ENCODE measurements at regions not wholly inside any gene's neighbourhood (a gene's known extent, or its start where the extent isn't known, plus 50 kb on each side); places are given as distances from the start of the nearest gene placed in this dataset.
A peak's percentile ranks its signal among the peaks of the same experiment; 100 is the strongest.

DNA sequence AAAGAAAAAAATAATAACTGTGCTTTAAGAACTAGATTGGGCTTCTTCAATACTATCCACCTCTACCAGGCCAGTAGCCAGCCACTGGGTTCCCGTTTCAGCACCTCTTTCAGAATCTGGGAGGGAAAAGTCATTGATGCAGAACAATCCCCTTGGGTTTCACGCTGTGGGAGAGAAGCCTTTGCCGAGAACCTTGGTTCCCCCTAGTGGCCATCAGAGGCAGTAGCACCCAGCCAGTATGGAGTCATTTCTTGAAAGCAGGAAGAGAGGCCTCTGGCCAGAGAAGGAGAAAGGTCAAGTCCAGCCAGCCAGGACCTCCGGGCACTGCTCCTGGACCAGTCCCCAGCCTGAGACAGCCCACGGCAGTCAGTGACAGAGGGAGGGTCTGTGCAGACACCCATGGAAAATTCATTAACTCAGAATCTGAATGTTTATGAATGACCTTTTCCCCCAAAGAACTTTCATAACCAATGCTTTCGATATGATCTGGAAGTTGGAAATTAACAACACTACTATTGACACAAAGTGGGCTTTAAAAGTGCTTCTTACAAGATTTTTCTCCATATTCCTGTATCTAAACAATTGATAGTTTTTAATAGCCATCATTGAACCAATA lies 51.2 kb upstream of the CDH5 start:
- H3K4me3 ChIP-seq (ENCODE audit: low read depth, low read length) = no peak overlapping the region
- TF ChIP-seq, protein P1, sequence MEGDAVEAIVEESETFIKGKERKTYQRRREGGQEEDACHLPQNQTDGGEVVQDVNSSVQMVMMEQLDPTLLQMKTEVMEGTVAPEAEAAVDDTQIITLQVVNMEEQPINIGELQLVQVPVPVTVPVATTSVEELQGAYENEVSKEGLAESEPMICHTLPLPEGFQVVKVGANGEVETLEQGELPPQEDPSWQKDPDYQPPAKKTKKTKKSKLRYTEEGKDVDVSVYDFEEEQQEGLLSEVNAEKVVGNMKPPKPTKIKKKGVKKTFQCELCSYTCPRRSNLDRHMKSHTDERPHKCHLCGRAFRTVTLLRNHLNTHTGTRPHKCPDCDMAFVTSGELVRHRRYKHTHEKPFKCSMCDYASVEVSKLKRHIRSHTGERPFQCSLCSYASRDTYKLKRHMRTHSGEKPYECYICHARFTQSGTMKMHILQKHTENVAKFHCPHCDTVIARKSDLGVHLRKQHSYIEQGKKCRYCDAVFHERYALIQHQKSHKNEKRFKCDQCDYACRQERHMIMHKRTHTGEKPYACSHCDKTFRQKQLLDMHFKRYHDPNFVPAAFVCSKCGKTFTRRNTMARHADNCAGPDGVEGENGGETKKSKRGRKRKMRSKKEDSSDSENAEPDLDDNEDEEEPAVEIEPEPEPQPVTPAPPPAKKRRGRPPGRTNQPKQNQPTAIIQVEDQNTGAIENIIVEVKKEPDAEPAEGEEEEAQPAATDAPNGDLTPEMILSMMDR (IDR thresholded peaks at IDR 0.05; ENCODE audit: low read depth, low read length, missing control alignments) = peak; percentile 99
- peak; percentile 59 for DNase-seq (ENCODE audit: low read depth)
- in situ Hi-C loops (cut with HindIII; ENCODE audit: low sequenced_read_pairs) = no loop called here

DNA sequence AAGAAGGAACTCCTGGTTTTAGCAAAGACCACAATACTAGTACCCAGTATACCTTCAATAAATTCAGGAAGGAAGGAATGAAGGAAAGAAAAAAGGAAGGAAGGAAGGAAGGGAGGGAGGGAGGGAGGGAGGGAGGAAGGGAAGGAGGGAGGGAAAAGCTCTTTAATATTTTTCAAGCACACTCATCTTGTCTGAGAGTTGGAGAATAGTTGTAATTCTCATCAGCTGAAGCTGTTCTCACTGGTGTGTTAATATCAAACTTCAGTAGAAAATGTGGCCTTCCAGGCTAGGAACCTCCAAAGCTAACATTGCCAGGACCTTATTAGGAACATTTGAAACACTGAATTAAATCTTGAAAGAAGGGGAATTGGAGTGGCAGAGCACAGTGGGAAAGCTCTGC lies 55.2 kb upstream of the CDH5 start:
- no peak overlapping the region for H3K4me3 ChIP-seq (ENCODE audit: low read depth, low read length)
- TF ChIP-seq, protein P1 (IDR thresholded peaks at IDR 0.05; ENCODE audit: low read depth, low read length, missing control alignments) = no peak
- in situ Hi-C loops (cut with HindIII; ENCODE audit: low sequenced_read_pairs) = no loop called here
- no peak for DNase-seq (ENCODE audit: low read depth)

DNA sequence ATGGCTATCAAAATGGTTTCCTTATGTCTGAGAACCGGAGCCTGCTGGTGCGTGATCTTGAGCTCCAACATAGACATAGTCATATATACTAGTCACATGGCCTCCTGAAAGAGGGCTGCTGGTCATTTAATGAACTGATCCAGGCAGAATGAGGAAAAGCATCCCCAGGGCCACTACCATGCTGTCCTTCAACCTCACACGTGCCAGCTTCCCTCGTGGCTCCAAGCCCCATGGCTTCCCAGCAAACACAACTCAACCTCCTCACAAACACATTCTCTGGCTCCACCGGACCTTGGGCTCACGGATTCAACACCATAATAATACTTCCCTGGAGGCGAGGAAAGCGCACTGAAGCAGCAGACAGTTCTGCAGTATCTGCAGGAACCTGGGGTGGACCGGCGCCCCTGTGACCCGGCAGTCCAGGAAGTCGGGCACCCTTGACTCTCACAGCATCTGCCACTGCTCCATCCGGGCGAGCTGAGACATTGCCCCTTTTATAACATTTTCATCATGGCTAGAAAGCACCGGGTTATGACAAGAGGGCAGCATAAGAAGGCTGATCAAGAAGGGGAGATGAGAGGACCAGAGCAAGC lies 57.2 kb upstream of the CDH5 start:
- DNase-seq (ENCODE audit: low read depth) = no peak
- no peak overlapping the region for H3K4me3 ChIP-seq (ENCODE audit: low read depth, low read length)
- in situ Hi-C loops (cut with HindIII; ENCODE audit: low sequenced_read_pairs) = no loop called here
- TF ChIP-seq, protein P1 (IDR thresholded peaks at IDR 0.05; ENCODE audit: low read depth, low read length, missing control alignments) = no peak

DNA sequence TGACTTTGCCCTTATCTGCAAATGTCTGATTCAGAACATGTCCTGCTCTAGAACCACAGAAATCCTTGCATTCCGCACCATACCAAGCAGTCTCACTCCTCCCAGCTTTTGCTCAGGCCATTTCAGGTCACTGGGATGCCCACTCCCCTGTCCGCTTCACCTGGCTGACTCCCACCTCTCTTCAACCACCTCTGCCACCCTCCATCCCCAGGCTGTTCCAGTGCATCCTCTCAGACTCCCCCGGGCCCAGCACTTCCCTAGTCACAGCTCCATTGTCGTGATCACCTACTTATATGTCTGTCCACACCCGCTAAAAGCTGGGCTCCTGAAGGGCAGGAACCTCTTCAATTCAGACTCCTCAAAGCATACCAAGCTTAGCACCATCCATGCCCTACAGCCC lies 58.4 kb upstream of the CDH5 start:
- TF ChIP-seq, protein P1 (IDR thresholded peaks at IDR 0.05; ENCODE audit: low read depth, low read length, missing control alignments) = no peak
- no peak overlapping the region for H3K4me3 ChIP-seq (ENCODE audit: low read depth, low read length)
- in situ Hi-C loops (cut with HindIII; ENCODE audit: low sequenced_read_pairs) = no loop called here
- DNase-seq (ENCODE audit: low read depth) = no peak

DNA sequence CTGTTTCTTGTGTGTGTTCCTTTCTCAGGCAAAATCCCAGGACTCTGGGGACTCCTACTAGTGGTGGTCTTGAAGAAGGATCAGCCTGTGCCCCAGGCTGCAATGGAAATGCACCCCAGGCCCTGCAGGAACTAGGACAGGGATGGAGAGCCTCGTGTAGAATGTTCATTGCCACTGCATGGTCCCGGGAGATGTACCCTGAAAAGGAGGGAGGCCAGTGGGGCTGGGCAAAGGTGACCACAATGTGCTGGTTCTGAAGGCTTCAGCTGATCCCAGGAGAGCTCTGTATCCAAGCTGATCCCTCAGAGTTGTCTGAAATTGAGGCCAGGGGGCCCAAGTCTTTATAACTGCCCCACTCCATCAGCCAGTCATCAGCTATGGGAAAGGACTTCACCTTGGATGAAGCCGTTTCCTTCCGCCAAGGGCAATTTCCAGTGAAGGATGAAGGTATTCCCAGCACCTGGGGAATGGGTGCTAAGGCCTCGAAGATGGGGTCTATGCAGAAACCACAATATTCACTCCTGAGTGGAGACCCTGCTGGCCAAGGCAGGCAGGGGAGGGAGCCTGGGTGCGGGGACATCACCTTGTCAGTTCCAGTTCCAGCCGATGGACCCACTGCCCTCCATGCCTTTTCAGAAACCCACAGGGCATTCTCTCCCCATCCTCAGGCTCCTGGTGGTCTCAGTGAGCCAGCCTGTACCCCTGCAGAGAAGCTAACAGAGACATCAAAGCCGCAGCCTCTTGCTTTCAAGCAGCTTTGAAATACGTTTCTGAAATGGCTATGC lies 59.9 kb upstream of the CDH5 start:
- TF ChIP-seq, protein P1 (IDR thresholded peaks at IDR 0.05; ENCODE audit: low read depth, low read length, missing control alignments) = no peak
- no peak overlapping the region for H3K4me3 ChIP-seq (ENCODE audit: low read depth, low read length)
- in situ Hi-C loops (cut with HindIII; ENCODE audit: low sequenced_read_pairs) = no loop called here
- no peak for DNase-seq (ENCODE audit: low read depth)

DNA sequence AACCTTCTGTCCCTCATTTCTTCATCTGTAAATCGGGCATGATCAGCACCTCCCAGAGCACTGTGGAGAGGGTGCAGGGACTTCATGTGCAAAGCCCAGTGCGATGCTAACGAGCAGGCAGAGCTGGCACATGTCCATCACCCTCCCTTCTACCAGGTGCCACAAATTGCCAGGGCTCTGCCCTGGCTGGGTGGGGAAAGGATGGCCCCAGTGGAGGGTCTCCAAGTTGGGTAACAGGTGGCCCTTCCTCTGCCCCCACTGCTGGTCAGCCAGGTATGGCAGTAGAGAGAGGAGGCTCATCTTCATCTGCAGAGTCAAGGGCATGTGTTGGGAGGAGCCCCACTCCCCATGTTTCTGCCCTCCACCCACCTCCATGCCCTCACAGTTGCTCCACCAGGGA lies 61.5 kb upstream of the CDH5 start:
- TF ChIP-seq, protein P1 (IDR thresholded peaks at IDR 0.05; ENCODE audit: low read depth, low read length, missing control alignments) = no peak
- in situ Hi-C loops (cut with HindIII; ENCODE audit: low sequenced_read_pairs) = no loop called here
- no peak overlapping the region for H3K4me3 ChIP-seq (ENCODE audit: low read depth, low read length)
- no peak for DNase-seq (ENCODE audit: low read depth)

Measured in astrocyte of the cerebellum (primary cell).